Keratinocyte (primary cell): ENCODE measurements at regions not wholly inside any gene's neighbourhood (a gene's known extent, or its start where the extent isn't known, plus 50 kb on each side); places are given as distances from the start of the nearest gene placed in this dataset.

Source experiments
- DNase-seq: peaks from one replicate; pipeline ENCODE4 v3.0.0-alpha.2; 2011; ENCODE audit warnings: low read depth, missing footprints, low spot score
- FAIRE-seq: peaks from 2 replicates; lab custom pipeline; 2011; peaks lifted over from hg19 to GRCh38; lab: Jason Lieb, UNC
- H2AFZ ChIP-seq: 2 replicates; pipeline ENCODE4 v1.6.0; 2012; ENCODE audit warnings: low read length, control low read depth, inconsistent platforms; ENCODE audit not compliant: control insufficient read depth
- H3K27ac ChIP-seq: 2 replicates; pipeline ENCODE4 v1.5.1; 2011; ENCODE audit warnings: low read length; ENCODE audit not compliant: control insufficient read depth, insufficient read depth
- H3K27me3 ChIP-seq: 3 replicates; pipeline ENCODE4 v1.6.0; 2011; ENCODE audit warnings: low read length; ENCODE audit not compliant: control insufficient read depth, insufficient read depth; ENCODE audit errors: extremely low read depth
- H3K36me3 ChIP-seq, 2 experiments: 2 replicates in 1 of 2; 3 replicates in 1 of 2; pipeline ENCODE4 v1.5.1; 2011; ENCODE audit warnings: low read length in 2 of 2, mild to moderate bottlenecking in 1 of 2; ENCODE audit not compliant: control insufficient read depth in 2 of 2, insufficient read depth in 2 of 2; ENCODE audit errors: extremely low read depth in 1 of 2
- H3K4me1 ChIP-seq: 3 replicates; pipeline ENCODE4 v1.5.1; 2011; ENCODE audit warnings: low read length; ENCODE audit not compliant: control insufficient read depth, insufficient read depth; ENCODE audit errors: extremely low read depth
- H3K4me2 ChIP-seq: 3 replicates; pipeline ENCODE4 v1.6.0; 2011; ENCODE audit warnings: low read depth, low read length; ENCODE audit not compliant: control insufficient read depth, insufficient read depth; ENCODE audit errors: extremely low read depth
- H3K4me3 ChIP-seq, 3 experiments: fragments of 200-600 bp in 1 of 3; sonication (generic) in 1 of 3; 2 replicates in 2 of 3; 3 replicates in 1 of 3; pipeline ENCODE4 v1.5.1; 2011 to 2016; ENCODE audit warnings: low read length in 3 of 3, mild to moderate bottlenecking in 3 of 3, control low read depth in 2 of 3, inconsistent platforms in 1 of 3, low read depth in 1 of 3, mixed read lengths in 1 of 3, mixed run types in 1 of 3, moderate library complexity in 1 of 3; ENCODE audit not compliant: control insufficient read depth in 2 of 3, insufficient read depth in 2 of 3; ENCODE audit errors: extremely low read depth in 1 of 3
- H3K79me2 ChIP-seq: 2 replicates; pipeline ENCODE4 v1.6.0; 2012; ENCODE audit warnings: low read length; ENCODE audit not compliant: control insufficient read depth, insufficient read depth
- H3K9ac ChIP-seq: 3 replicates; pipeline ENCODE4 v1.6.0; 2011; ENCODE audit warnings: low read length; ENCODE audit not compliant: control insufficient read depth, insufficient read depth; ENCODE audit errors: extremely low read depth
- H3K9me1 ChIP-seq: 3 replicates; pipeline ENCODE4 v1.6.0; 2011; ENCODE audit warnings: low read length; ENCODE audit not compliant: control insufficient read depth, insufficient read depth; ENCODE audit errors: extremely low read depth
- H3K9me3 ChIP-seq: 2 replicates; pipeline ENCODE4 v1.5.1; 2012; ENCODE audit warnings: low read depth, low read length; ENCODE audit not compliant: control insufficient read depth
- H4K20me1 ChIP-seq: 3 replicates; pipeline ENCODE4 v1.6.0; 2011; ENCODE audit warnings: low read length; ENCODE audit not compliant: control insufficient read depth, insufficient read depth; ENCODE audit errors: extremely low read depth
- EZH2 ChIP-seq: IDR thresholded peaks from one replicate; pipeline ENCODE4 v1.6.1; 2012; ENCODE audit warnings: inconsistent platforms, mild to moderate bottlenecking, low read length, moderate library complexity
- dilution Hi-C: fragments of 300-500 bp; cut with MboI; formaldehyde crosslinking; loops from one replicate; pipeline ENCODE4 v1.7.0; 2020; ENCODE audit warnings: low sequenced_read_pairs; ENCODE audit not compliant: extremely low pct_ligation_motif_present
- TF ChIP-seq, protein P1 (sequence below), 3 experiments: IDR thresholded peaks in 1 of 3; conservative IDR thresholded peaks in 1 of 3; optimal IDR thresholded peaks in 1 of 3; 2 replicates in 2 of 3; 3 replicates in 1 of 3; pipeline versions ENCODE3 to v1.5.1; 2011; ENCODE audit warnings: low read length in 3 of 3, mild to moderate bottlenecking in 3 of 3, moderate library complexity in 2 of 3, control low read depth in 1 of 3, inconsistent platforms in 1 of 3; ENCODE audit not compliant: insufficient read depth in 2 of 3; ENCODE audit errors: extremely low read depth in 1 of 3

DNA sequence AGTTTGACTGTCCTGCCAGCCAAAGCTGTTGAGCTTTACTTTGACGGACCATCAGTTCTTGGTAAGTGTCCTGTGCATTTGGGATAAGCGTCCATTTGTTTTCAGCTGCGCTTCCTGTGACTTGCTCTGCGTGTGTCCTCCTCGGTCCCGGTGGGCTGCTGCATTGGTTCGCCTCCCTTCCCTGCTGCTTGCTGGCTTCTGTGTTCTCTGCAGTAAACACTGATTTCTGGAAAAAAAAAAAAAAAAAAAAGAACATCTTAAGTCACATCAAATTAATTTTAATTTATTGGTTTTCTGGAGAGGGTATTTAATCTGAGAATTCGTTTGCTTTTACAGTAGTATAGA is 264.1 kb downstream of the SEC23A start:
- no peaks in the 10 kb centered on the region for H3K9me1 ChIP-seq
- H3K9me3 ChIP-seq = no peaks in the 10 kb centered on the region
- DNase-seq (no peak), FAIRE-seq (no peak)
- H2AFZ ChIP-seq = no peak overlapping the region
- H3K4me1 ChIP-seq = no peaks in the 10 kb centered on the region
- no peaks in the 10 kb centered on the region for H3K36me3 ChIP-seq
- H3K4me2 ChIP-seq = no peak overlapping the region
- H3K9ac ChIP-seq = no peak overlapping the region
- H3K79me2 ChIP-seq = no peaks in the 10 kb centered on the region
- dilution Hi-C loops = no loop called here
- H3K4me3 ChIP-seq = no peak overlapping the region
- no peaks in the 10 kb centered on the region for H3K27me3 ChIP-seq
- TF ChIP-seq, protein P1, sequence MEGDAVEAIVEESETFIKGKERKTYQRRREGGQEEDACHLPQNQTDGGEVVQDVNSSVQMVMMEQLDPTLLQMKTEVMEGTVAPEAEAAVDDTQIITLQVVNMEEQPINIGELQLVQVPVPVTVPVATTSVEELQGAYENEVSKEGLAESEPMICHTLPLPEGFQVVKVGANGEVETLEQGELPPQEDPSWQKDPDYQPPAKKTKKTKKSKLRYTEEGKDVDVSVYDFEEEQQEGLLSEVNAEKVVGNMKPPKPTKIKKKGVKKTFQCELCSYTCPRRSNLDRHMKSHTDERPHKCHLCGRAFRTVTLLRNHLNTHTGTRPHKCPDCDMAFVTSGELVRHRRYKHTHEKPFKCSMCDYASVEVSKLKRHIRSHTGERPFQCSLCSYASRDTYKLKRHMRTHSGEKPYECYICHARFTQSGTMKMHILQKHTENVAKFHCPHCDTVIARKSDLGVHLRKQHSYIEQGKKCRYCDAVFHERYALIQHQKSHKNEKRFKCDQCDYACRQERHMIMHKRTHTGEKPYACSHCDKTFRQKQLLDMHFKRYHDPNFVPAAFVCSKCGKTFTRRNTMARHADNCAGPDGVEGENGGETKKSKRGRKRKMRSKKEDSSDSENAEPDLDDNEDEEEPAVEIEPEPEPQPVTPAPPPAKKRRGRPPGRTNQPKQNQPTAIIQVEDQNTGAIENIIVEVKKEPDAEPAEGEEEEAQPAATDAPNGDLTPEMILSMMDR (optimal IDR thresholded peaks at IDR 0.05 in 1 of 3, IDR thresholded peaks at IDR 0.05 in 1 of 3, conservative IDR thresholded peaks at IDR 0.05 in 1 of 3; ENCODE audit: extremely low read depth in 1 of 3, insufficient read depth in 2 of 3, low read length in 3 of 3) = no peak
- TF ChIP-seq EZH2 = no peak
- H4K20me1 ChIP-seq = no peaks in the 10 kb centered on the region
- H3K27ac ChIP-seq = no peak overlapping the region

DNA sequence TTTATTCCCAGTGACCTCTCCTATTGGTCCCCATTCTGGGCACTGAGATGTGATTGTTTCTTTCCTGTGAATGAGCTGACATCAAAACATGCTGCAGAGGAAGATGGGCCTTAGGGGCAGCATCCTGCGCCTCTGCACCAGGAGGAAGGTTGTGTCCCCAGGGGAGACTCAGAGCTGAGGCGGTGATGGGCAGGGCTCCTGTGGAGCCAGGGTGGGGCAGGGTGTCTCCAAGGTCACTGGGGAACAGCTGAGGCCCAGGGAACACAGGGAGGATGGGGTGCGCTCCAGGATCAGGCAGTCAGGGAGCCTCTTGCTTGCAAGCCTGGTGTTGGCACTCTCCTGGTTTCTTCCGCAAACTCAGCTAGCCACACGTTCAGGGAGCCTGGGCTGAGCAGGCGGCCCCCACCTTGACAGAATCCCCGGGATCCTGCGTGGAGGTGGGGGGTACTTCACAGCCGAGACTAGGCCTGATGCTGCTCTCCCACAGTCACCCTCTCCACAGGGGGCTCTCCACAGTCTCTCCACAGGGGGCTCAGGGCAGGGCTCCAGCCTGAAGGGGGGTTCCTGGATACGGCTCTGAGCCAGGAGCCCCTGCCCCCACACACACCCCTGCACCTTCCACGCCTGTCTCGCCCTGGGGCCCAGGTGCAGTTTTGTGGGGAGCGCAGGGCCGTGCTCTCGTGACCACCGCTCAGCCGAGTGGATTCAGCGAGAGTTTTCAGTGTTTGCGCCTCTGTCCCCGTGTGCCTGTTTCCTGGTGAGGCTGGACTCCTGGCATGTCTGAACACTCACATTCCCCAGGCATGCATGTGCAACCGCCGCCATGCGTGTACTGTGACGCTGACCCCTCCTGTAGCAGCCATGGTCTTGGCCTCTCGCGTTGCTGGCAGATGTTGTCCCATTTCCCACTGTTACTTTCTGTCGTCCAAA is 264.7 kb downstream of the SEC23A start:
- H3K4me1 ChIP-seq = no peaks in the 10 kb centered on the region
- H3K27me3 ChIP-seq = no peaks in the 10 kb centered on the region
- no peak overlapping the region for H3K4me3 ChIP-seq
- dilution Hi-C loops = no loop called here
- H3K79me2 ChIP-seq = no peaks in the 10 kb centered on the region
- H3K9me1 ChIP-seq = no peaks in the 10 kb centered on the region
- FAIRE-seq (no peak), DNase-seq (no peak)
- no peak overlapping the region for H3K4me2 ChIP-seq
- H2AFZ ChIP-seq = no peak overlapping the region
- no peak overlapping the region for H3K9ac ChIP-seq
- no peaks in the 10 kb centered on the region for H3K36me3 ChIP-seq
- H3K27ac ChIP-seq = no peak overlapping the region
- no peak for TF ChIP-seq EZH2
- TF ChIP-seq, protein P1 (optimal IDR thresholded peaks at IDR 0.05 in 1 of 3, IDR thresholded peaks at IDR 0.05 in 1 of 3, conservative IDR thresholded peaks at IDR 0.05 in 1 of 3; ENCODE audit: extremely low read depth in 1 of 3, insufficient read depth in 2 of 3, low read length in 3 of 3) = no peak
- H4K20me1 ChIP-seq = no peaks in the 10 kb centered on the region
- no peaks in the 10 kb centered on the region for H3K9me3 ChIP-seq
